ENCODE measurements at regions not wholly inside any gene's neighbourhood (a gene's known extent, or its start where the extent isn't known, plus 50 kb on each side); places are given as distances from the start of the nearest gene placed in this dataset.

- TF ChIP-seq CTCF (IDR thresholded peaks at IDR 0.05 in 2 of 3, conservative IDR thresholded peaks at IDR 0.05 in 1 of 3; ENCODE audit: borderline replicate concordance in 1 of 3, insufficient read depth in 1 of 3, low read depth in 2 of 3, low read length in 2 of 3) (no peak), ELF1 (IDR thresholded peaks at IDR 0.05; ENCODE audit: borderline replicate concordance, low read depth) (no peak), SRF (IDR thresholded peaks at IDR 0.05; ENCODE audit: low read depth) (no peak), EZH2phosphoT487 (IDR thresholded peaks at IDR 0.05; ENCODE audit: borderline replicate concordance) (no peak), EZH2 (IDR thresholded peaks at IDR 0.05) (no peak), POLR2A (IDR thresholded peaks at IDR 0.05; ENCODE audit: borderline replicate concordance, extremely low read depth, insufficient read depth, insufficient read length) (no peak), TCF7L2 (IDR thresholded peaks at IDR 0.05; ENCODE audit: borderline replicate concordance, extremely low read depth, insufficient read depth, insufficient read length) (no peak), REST (IDR thresholded peaks at IDR 0.05; ENCODE audit: low read depth) (no peak), EGR1 (IDR thresholded peaks at IDR 0.05; ENCODE audit: low read depth) (no peak), RAD21 (IDR thresholded peaks at IDR 0.05; ENCODE audit: low read depth) (no peak), ZNF274 (IDR thresholded peaks at IDR 0.05; ENCODE audit: low read depth, low read length) (no peak)
Observed at GRCh38 chr6:8583291-8583690, 147.9 kb upstream of the SLC35B3 start.
